ENCODE measurements at regions not wholly inside any gene's neighbourhood (a gene's known extent, or its start where the extent isn't known, plus 50 kb on each side); places are given as distances from the start of the nearest gene placed in this dataset.
"Not testable (repeated sequence)": the region's sequence is repeated elsewhere in the genome, so short reads cannot be mapped to it uniquely, and the experiment has no call there.

DNA sequence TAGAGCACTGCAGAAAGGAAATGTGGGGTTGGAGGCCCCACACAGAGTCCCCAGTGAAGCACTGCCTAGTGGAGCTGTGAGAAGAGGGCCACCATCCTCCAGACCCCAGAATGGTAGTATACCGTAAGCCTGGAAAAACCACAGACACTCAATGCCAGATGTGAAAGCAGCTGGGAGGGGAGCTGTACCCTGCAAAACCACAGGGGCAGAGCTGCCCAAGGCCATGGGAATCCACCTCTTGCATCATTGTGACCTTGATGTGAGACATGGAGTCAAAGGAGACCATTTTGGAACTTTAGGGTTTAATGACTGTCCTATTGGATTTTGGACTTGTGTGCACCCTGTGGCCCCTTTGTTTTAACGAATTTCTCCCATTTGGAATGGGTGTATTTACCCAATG is 75.3 kb upstream of the SERPINE2 start:
- DNase-seq = no peak

DNA sequence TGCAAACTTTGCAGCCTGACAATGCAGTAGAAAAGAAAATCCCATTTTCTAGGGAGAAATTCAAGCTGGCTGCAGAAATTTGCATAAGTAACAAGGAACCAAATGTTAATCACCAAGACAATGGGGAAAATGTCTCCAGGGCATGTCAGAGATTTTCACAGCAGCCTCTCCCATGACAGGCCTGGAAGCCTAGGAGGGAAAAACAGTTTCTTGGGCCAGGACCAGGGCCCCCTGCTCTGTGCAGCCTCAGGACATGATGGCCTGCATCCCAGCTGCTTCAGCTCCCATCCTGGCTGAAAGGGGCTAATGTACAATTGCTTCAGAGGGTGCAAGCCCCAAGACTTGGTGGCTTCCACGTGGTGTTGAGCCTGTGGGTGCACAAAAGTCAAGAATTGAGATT is 74.8 kb upstream of the SERPINE2 start:
- DNase-seq = not testable (repeated sequence)

DNA sequence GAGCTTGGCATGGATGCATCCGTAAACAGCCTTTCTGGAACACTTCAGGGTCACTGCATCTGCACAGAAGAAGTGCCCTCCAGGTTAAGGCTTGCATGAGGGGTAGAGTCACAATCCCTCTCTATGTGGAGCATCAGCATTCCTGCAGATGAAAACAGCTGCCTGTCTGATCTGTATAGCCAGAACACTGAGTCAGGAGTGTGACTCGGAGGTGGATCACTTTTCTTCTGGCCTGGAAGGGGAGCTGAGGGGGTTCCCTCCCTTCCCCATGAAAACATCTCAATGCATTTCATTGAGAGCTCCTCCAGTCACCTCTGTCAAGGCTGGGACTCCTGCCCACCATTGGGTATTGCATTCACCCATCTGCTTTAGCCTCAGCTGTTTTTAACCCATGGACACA is 72.5 kb upstream of the SERPINE2 start:
- DNase-seq = no peak

DNA sequence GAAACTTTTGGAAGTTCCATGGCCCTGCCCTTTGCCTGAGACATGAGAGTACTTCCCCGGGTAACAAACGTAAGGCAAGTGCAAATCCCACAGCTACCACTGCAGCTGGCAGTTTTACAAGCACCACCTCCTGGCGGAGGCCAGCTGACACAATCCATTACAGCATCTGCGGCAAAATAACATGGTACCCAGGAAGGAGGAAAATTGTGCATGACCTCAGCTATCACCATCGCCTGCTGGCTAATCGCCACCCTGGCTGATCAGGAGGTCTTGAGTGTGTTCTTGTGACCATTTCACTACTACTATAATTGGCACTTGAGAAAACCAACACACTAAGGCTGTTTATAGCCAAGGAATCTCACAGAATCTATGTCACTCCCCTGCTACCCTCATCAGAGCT is 71.7 kb upstream of the SERPINE2 start:
- DNase-seq = no peak

DNA sequence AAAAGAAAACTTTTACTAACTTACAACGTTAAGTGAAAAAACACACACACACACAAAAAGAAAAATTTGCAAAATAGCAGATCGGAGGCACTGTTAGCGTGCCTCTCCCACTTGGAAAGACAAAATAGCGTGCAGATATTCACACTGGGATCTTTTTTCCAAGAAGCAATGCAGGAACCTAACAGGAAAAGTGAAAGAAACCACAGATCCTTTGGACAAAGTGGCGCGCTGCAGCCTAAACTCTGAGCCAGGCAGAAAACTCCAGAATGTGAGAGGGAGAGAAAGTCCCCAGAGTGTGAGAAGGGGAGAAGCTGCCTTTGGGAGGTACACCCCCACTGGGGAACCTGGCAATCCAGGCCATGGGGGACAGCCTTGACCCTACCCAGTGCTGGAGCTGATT is 70.7 kb upstream of the SERPINE2 start:
- DNase-seq = no peak

DNA sequence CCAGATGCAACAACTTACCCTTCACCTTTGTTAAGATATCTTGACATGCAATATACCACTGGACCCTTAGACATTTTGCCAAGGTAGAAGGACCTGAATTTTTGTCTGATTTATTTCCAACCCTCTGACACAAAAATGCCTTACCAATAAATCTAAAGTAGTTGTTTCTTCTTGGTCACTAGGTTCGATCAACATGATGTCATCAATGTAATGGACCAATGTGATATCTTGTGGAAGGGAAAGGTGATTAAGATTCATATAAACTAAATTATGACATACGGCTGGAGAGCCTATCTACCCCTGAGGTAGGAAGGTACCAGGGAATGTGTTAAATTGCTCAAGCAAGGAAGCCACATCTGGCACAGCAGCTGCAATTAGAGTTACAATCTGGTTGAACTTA is 67.7 kb upstream of the SERPINE2 start:
- DNase-seq = no peak

DNA sequence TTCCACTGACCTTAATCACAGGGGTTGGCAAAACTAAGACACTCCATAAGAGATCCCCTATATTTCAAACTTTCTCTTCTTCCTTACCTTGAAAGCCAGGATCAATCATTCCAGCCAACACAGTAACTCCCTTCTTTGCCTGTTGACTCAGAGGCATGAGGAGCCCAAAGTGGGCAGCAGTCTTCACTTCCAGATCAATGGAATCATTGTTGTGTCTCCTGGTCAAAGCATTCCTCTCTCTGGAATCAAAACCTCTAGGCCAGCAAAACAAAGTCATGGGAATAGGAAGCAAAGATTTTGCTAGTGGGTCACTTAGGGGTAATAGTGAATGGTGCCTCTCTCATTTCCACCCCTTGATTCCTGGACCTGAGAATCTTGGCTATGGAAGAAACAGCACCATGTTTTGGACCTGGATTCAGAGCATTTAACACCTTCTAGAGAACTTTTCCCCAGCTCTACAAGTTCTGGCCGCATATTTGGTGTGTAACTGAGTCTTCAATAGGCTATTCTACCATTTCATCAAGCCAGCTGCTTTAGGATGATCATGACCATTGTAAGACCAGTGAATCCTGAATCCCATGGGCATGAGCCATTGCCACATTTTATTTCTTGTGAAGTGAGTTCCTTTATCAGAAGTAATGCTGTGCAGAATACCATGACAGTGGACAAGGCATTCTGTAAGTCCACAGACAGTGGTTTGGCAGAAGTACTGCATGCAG is 65.7 kb upstream of the SERPINE2 start:
- DNase-seq = no peak

DNA sequence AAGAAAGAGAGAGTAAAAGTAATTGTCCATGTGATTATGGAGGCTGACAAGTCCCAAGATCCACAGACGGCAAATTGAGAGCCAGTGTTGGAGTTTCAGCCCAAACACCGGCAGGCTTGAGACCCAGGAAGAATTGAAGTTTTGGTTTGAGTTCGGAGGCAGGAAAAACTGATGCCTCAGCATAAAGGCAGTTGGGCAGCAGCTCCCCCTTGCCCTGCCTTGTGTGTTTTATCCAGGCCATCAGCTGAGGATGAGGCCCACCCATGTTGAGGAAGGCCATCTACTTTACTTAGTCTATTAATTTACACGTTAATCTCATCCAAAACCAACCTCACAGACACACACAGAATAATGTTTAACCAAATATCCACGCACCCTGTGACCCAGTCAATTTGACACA is 64.6 kb upstream of the SERPINE2 start:
- DNase-seq = no peak

DNA sequence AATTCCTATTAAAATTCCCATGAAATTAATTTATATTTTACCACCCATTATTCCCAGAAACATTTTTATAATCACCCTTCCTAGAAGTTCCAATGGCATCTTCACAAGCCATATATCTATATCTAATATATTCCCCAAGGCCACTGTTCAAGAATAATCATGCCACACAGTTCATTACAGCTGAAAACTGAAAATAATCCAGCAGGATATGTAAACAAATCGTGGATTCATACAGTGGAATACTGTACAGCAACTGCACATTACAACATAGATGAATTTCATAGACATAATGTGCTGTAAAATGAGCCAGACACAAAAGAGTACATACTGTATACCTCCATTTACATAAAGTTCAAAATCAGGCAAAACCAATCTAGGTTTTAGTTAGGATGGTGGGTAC is 63.9 kb upstream of the SERPINE2 start:
- no peak for DNase-seq

DNA sequence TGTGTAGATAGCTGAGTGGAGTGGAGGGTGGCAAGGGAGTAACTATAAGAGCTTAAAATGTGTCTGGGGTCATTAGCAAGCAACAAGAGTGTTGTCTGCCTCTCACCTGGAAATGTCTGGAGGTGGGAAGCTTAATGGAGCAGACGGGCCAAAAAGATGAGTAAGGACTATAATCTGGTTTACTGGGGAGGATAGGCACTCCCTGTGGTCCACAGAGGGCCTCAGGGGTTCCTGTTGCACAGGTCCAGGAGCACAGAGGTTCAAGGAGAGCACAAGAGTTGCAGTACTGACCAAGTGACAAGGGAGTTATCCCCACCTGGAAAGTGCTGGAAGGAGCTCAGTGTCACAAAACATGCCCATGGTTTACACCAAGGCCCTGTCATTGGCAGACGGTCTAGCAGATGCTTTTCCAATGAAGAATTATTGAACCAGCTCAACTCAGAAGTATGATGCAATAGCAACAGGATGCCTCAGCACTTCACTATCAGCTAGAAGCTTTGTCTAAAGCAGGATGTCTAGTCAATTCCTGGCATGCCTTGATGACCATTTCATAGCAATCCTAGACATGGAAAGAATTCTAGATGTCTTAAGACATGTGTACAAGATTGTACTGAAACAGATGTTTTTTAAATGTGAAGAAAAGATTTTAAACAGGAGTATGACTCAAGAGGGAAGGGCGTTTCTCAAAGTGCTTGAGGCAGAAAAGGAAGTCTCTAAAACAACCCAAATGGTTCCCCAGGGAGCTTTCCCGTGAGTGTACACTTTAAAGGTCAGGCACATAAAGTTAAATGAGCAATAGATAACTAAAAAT is 62.9 kb upstream of the SERPINE2 start:
- DNase-seq = no peak

DNA sequence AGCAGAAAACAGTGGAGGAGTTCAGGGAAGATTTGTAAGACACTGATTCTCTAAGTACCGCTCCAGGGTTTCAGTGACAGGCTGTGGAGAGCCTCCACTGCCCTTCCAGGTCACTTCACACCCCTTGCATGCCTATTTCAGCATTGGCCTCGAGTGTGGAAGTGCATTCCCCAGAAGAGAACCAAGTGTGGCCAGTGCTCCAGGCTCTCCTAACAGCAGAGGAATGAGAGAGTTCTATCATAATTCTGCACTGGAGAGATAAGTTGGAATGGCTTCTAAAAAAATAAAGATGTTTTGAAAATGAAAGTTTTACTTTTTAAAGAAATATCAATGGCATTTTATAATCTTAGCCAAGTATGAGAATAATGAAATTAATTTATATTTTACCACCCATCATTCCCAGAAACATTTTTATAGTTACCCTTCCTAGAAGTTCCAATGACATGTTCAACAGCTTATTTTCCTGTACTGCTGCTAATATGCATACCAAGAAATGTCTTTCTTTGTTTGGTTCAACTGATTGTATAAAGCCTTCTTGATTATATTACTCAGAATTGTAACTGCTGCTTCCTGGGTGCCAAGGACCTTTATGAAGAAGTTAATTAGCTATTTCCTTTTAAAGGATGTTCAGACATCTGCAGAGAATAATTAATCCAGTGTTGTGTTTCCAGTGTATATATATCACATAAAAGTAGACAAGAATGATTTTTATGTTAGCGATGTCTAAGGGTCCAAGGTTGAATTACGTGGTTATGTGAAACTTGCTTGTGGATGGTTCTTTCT is 61.0 kb upstream of the SERPINE2 start:
- DNase-seq = no peak

DNA sequence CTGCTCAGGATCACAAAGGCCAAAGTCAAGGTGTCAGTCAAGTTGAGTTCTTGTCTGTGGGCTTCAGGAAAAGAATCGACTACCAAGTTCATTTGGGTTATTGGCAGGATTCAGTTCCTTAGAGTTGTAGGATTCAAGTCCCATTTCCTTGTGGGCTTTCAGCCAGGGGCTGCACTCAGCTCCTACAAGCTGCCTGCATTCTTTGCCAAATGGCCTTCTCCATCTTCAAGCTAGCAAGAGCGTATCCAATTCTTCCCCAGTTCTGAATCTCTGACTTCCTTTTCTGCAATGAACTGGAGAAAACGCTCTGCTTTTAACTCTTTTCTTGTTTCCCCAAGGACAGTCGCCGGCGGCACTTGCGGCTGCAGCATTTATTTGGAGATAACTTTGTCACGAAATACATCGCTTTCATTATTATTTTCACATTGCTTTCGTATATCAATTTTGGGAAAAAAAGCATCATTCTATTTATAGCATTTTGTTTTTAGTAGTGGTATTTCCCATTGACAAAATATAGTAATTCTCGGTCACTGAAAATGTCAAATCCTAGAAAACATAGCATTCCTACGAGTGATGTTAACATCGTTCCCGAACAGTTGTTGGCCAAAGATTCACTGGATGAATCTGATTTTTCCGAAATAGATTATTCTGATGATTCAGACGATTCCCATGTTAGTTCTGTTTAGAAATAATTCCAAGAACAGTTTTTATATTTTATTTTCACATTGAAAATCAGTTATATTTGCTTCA is 59.6 kb upstream of the SERPINE2 start:
- DNase-seq = no peak

DNA sequence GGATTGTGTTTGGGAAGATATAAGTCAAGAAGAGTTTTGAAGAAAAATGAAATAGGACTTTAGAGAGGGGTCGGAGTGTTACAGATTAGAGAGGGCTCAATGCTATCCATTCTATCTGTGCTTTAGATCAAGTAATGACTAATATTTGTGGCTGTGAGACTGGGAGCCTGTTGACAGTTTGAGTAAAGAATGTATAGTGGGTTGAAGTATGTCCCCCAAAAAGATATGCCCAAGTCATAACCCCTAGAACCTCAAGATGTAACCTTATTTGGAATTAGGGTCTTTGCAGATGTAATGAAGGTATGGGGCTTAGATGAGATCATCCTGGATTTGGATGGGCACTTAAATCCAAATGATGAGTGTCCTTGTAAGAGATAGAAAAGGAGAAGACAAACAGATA is 55.3 kb upstream of the SERPINE2 start:
- DNase-seq = no peak

DNA sequence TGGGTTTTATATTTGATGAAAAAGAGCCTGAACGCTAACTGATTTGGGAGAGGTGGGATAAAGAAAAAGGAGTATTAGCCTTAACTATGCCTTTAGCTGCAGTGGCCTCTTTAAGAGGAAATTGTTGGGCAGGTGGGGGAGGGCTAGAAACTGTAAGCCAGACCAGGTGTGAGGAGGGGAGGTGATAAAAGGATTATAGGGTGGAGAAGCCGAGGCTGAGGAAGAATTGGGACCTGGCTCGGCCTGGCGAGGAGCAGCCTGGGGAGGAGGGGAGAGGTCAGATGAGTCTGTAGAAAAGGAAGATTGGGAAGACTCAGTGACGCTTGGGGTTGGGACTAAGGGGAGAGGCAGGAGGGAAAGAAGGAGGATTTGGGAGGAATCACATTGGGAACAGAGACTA is 52.6 kb upstream of the SERPINE2 start:
- not testable (repeated sequence) for DNase-seq

DNA sequence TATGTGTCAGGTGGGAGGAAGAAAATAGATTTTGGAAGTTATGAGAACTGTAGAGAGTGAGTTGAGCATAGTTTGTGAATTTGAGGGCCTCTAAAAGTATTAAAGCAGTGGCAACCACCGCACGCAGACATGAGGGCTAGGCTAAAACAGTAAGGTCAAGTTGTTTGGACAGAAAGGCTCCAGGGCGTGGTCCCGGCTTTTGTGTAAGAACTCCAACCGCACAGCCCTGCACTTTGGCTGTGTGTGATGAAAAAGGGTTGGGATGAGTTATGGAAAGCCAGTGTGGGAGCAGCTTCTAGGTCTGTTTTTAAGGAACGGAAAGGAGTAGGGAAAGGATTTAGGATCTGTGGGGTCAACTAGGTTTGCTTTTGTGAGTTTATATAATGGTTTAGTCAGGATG is 50.5 kb upstream of the SERPINE2 start:
- not testable (repeated sequence) for DNase-seq
